HG02759 (cell line): ENCODE measurements at regions not wholly inside any gene's neighbourhood (a gene's known extent, or its start where the extent isn't known, plus 50 kb on each side); places are given as distances from the start of the nearest gene placed in this dataset.

Source experiments
- ATAC-seq: cut with Tn5 transposase; IDR thresholded peaks from one replicate; pipeline ENCODE4 v1.9.1; 2021; ENCODE audit warnings: mild to moderate bottlenecking, moderate library complexity; ENCODE audit not compliant: unreplicated experiment

- no peak for ATAC-seq
These were observed 82.3 kb downstream of the CEBPB start for GRCh38 chr20:50272724-50273446.

- ATAC-seq = no peak
These were observed 83.2 kb downstream of the CEBPB start for GRCh38 chr20:50273601-50274491.

- no peak for ATAC-seq
These were observed 84.2 kb downstream of the CEBPB start for GRCh38 chr20:50274570-50275430.

GRCh38 chr20:50276119-50277063 is 85.8 kb downstream of the CEBPB start:
- ATAC-seq = no peak

- ATAC-seq = no peak
These were observed 86.4 kb downstream of the CEBPB start for GRCh38 chr20:50277064-50277415.

GRCh38 chr20:50277460-50278376 is 87.1 kb downstream of the CEBPB start:
- no peak for ATAC-seq

- no peak for ATAC-seq
These were observed 87.7 kb downstream of the CEBPB start for GRCh38 chr20:50278377-50278683.

GRCh38 chr20:50278684-50279531 is 88.3 kb downstream of the CEBPB start:
- no peak for ATAC-seq

- ATAC-seq = no peak
These were observed 89.6 kb downstream of the CEBPB start for GRCh38 chr20:50279988-50280850.

GRCh38 chr20:50280851-50281655 is 90.4 kb downstream of the CEBPB start:
- no peak for ATAC-seq

GRCh38 chr20:50281831-50282591 is 91.4 kb downstream of the CEBPB start:
- no peak for ATAC-seq

GRCh38 chr20:50282592-50283241 is 92.1 kb downstream of the CEBPB start:
- ATAC-seq = no peak

GRCh38 chr20:50283370-50283769 is 92.7 kb downstream of the CEBPB start:
- ATAC-seq = no peak

- no peak for ATAC-seq
These were observed 93.5 kb downstream of the CEBPB start for GRCh38 chr20:50283922-50284810.
